ENCODE measurements at regions not wholly inside any gene's neighbourhood (a gene's known extent, or its start where the extent isn't known, plus 50 kb on each side); places are given as distances from the start of the nearest gene placed in this dataset.
A peak's percentile ranks its signal among the peaks of the same experiment; 100 is the strongest.

DNA sequence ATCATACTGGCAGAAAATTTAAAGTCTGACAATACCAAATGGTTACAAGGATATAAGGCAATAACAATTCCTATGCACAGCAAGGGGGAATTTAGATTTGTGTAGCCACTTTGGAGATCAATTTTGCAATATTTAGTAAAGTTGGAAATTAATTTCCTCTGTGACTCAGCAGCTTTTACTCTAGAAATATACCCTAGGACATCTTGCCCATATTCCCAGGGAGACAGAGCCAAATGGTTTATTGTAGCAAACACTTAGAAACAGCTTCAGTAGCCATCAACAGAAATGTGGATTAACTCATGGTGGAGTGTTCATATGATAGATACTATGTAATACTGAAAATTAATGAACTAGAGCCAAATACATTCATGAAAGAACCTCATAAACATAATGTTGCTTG, 104.6 kb downstream of the BACH1 start:
- H3K4me1 ChIP-seq (ENCODE audit: insufficient read depth): 0 out of 2 replicates have a peak, but pooled peaks cover 8% of the 10 kb centered on the region
- no peak for TF ChIP-seq POLR2AphosphoS5 (IDR thresholded peaks at IDR 0.05; ENCODE audit: low read depth)
- TF ChIP-seq, protein P1, sequence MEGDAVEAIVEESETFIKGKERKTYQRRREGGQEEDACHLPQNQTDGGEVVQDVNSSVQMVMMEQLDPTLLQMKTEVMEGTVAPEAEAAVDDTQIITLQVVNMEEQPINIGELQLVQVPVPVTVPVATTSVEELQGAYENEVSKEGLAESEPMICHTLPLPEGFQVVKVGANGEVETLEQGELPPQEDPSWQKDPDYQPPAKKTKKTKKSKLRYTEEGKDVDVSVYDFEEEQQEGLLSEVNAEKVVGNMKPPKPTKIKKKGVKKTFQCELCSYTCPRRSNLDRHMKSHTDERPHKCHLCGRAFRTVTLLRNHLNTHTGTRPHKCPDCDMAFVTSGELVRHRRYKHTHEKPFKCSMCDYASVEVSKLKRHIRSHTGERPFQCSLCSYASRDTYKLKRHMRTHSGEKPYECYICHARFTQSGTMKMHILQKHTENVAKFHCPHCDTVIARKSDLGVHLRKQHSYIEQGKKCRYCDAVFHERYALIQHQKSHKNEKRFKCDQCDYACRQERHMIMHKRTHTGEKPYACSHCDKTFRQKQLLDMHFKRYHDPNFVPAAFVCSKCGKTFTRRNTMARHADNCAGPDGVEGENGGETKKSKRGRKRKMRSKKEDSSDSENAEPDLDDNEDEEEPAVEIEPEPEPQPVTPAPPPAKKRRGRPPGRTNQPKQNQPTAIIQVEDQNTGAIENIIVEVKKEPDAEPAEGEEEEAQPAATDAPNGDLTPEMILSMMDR (conservative IDR thresholded peaks at IDR 0.05; ENCODE audit: low read depth in 2 of 2): no peak
- TF ChIP-seq NANOG (IDR thresholded peaks at IDR 0.05; ENCODE audit: borderline replicate concordance): no peak
- TF ChIP-seq, protein P2, sequence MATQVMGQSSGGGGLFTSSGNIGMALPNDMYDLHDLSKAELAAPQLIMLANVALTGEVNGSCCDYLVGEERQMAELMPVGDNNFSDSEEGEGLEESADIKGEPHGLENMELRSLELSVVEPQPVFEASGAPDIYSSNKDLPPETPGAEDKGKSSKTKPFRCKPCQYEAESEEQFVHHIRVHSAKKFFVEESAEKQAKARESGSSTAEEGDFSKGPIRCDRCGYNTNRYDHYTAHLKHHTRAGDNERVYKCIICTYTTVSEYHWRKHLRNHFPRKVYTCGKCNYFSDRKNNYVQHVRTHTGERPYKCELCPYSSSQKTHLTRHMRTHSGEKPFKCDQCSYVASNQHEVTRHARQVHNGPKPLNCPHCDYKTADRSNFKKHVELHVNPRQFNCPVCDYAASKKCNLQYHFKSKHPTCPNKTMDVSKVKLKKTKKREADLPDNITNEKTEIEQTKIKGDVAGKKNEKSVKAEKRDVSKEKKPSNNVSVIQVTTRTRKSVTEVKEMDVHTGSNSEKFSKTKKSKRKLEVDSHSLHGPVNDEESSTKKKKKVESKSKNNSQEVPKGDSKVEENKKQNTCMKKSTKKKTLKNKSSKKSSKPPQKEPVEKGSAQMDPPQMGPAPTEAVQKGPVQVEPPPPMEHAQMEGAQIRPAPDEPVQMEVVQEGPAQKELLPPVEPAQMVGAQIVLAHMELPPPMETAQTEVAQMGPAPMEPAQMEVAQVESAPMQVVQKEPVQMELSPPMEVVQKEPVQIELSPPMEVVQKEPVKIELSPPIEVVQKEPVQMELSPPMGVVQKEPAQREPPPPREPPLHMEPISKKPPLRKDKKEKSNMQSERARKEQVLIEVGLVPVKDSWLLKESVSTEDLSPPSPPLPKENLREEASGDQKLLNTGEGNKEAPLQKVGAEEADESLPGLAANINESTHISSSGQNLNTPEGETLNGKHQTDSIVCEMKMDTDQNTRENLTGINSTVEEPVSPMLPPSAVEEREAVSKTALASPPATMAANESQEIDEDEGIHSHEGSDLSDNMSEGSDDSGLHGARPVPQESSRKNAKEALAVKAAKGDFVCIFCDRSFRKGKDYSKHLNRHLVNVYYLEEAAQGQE (IDR thresholded peaks at IDR 0.05; ENCODE audit: unreplicated experiment): no peak
- no peak for TF ChIP-seq EZH2phosphoT487 (IDR thresholded peaks at IDR 0.05; ENCODE audit: unreplicated experiment)
- no peak for TF ChIP-seq JUNB (IDR thresholded peaks at IDR 0.05; ENCODE audit: unreplicated experiment)
- no peak for TF ChIP-seq ZNF331 (CRISPR knock-in tag; IDR thresholded peaks at IDR 0.05; ENCODE audit: low read depth)
- DNase-seq (ENCODE audit: low spot score): no peak
- H2AFZ ChIP-seq: no peak overlapping the region
- H3K27me3 ChIP-seq (ENCODE audit: insufficient read depth): no peaks in the 10 kb centered on the region
- H3K27me3 Mint-ChIP-seq (ENCODE audit: insufficient read depth, low read depth, poor library complexity): peaks cover 1% of the 10 kb centered on the region
- H3K9me3 Mint-ChIP-seq: peaks cover 29% of the 10 kb centered on the region
- no peak overlapping the region for H3K4me3 Mint-ChIP-seq
- no peaks in the 10 kb centered on the region; the same call in 1 of the 2 replicates for H3K36me3 ChIP-seq (ENCODE audit: insufficient read depth)
- H3K4me3 ChIP-seq: no peak overlapping the region
- no peak overlapping the region for H3K27ac ChIP-seq (ENCODE audit: low read depth)
- no peaks in the 10 kb centered on the region for H3K79me2 ChIP-seq (replicated peaks; ENCODE audit: insufficient read depth)
- H3K9me2 ChIP-seq (ENCODE audit: insufficient read depth): peaks cover 11% of the 10 kb centered on the region; the same call in 1 of the 2 replicates
- no peak overlapping the region for H3K4me2 ChIP-seq
- H3K27ac Mint-ChIP-seq: no peak overlapping the region
- ATAC-seq: no peak
- no peaks in the 10 kb centered on the region for H3F3A ChIP-seq (replicated peaks; ENCODE audit: low read depth)
- peaks cover 11% of the 10 kb centered on the region for H3K4me1 Mint-ChIP-seq
- peaks cover 34% of the 10 kb centered on the region for H3K36me3 Mint-ChIP-seq (ENCODE audit: low read depth)
- H4K20me1 ChIP-seq (replicated peaks; ENCODE audit: insufficient read depth): no peaks in the 10 kb centered on the region

DNA sequence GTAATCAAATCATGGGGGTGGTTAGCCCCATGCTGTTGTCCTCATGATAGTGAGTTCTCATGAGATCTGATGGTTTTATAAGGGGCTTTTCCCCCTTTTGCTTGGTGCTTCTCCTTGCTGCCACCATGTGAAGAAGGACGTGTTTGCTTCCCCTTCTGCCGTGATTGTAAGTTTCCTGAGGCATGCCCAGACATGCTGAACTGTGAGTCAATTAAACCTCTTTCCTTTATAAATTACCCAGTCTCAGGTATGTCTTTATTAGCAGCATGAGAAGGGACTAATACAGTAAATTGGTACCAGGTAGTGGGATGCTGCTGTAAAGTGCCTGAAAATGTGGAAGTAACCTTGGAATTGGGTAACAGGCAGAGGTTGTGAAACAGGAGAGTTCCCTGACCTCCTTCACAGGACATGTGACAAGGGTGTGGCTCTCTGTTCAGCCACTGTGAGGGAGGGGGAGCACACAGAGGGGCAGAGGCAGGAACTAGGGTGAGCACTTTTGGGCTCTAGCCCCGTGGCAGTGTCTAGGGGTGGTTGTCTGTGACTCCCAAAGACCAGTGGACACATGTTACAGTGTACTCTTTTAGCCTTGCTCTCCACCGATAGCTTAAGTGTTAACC, 105.3 kb downstream of the BACH1 start:
- Histone ChIP-seq H3K79me2 (replicated peaks; ENCODE audit: insufficient read depth) (no peaks in the 10 kb centered on the region), H3K9me2 (ENCODE audit: insufficient read depth) (peaks cover 11% of the 10 kb centered on the region; the same call in 1 of the 2 replicates), H4K20me1 (replicated peaks; ENCODE audit: insufficient read depth) (no peaks in the 10 kb centered on the region), H3K4me1 (ENCODE audit: insufficient read depth) (0 out of 2 replicates have a peak, but pooled peaks cover 8% of the 10 kb centered on the region), H3K27me3 (ENCODE audit: insufficient read depth) (no peaks in the 10 kb centered on the region), H3K27ac (ENCODE audit: low read depth) (no peak overlapping the region), H3K36me3 (ENCODE audit: insufficient read depth) (no peaks in the 10 kb centered on the region; the same call in 1 of the 2 replicates), H3F3A (replicated peaks; ENCODE audit: low read depth) (no peaks in the 10 kb centered on the region), H2AFZ (0 out of 2 replicates have a peak overlapping the region, but pooled peaks have one; percentile 47), H3K4me2 (no peak overlapping the region), H3K4me3 (no peak overlapping the region)
- no peak for ATAC-seq
- Mint-ChIP-seq H3K4me1 (peaks cover 11% of the 10 kb centered on the region), H3K36me3 (ENCODE audit: low read depth) (peaks cover 28% of the 10 kb centered on the region), H3K27ac (no peak overlapping the region), H3K27me3 (ENCODE audit: insufficient read depth, low read depth, poor library complexity) (peaks cover 1% of the 10 kb centered on the region), H3K4me3 (no peak overlapping the region), H3K9me3 (peaks cover 24% of the 10 kb centered on the region)
- no peak for DNase-seq (ENCODE audit: low spot score)
- TF ChIP-seq JUNB (IDR thresholded peaks at IDR 0.05; ENCODE audit: unreplicated experiment): no peak
- no peak for TF ChIP-seq POLR2AphosphoS5 (IDR thresholded peaks at IDR 0.05; ENCODE audit: low read depth)
- TF ChIP-seq CREB1 (CRISPR knock-in tag; IDR thresholded peaks at IDR 0.05; ENCODE audit: low read depth): no peak
- TF ChIP-seq, protein P2 (IDR thresholded peaks at IDR 0.05; ENCODE audit: unreplicated experiment): no peak
